ENCODE measurements at regions not wholly inside any gene's neighbourhood (a gene's known extent, or its start where the extent isn't known, plus 50 kb on each side); places are given as distances from the start of the nearest gene placed in this dataset.

- TF ChIP-seq CTCF (IDR thresholded peaks at IDR 0.05; ENCODE audit: low read length) (no peak), EZH2 (IDR thresholded peaks at IDR 0.05; ENCODE audit: borderline replicate concordance, low read length) (no peak)
These were observed 729.7 kb downstream of the RFPL4B start for GRCh38 chr6:113076816-113077215.
